AG04450 (cell line): ENCODE measurements at regions not wholly inside any gene's neighbourhood (a gene's known extent, or its start where the extent isn't known, plus 50 kb on each side); places are given as distances from the start of the nearest gene placed in this dataset.
"Not testable (repeated sequence)": the region's sequence is repeated elsewhere in the genome, so short reads cannot be mapped to it uniquely, and the experiment has no call there.

Source experiments
- CTCF ChIA-PET: fragments of 300-600, 350-600 bp; formaldehyde crosslinking; extraction: SDS; loops from one replicate; lab custom pipeline; 2022; ENCODE audit warnings: antibody characterized with exemption, inconsistent platforms; lab: Charles Lee
- POLR2A ChIA-PET: fragments of 350-600 bp; formaldehyde crosslinking; extraction: SDS; loops from one replicate; lab custom pipeline; 2021; ENCODE audit warnings: antibody characterized with exemption, inconsistent platforms; lab: Yijun Ruan, JAX
- DNase-seq: peaks from one replicate; pipeline ENCODE4 v3.0.0-alpha.2; 2011; ENCODE audit warnings: low read depth, low spot score
- H3K27ac ChIP-seq: one replicate; pipeline ENCODE4 v1.5.1; 2012; ENCODE audit warnings: low read depth, low read length, control low read depth
- H3K27me3 ChIP-seq: one replicate; pipeline ENCODE4 v1.6.0; 2012; ENCODE audit warnings: low read length; ENCODE audit not compliant: control insufficient read depth, insufficient read depth
- H3K4me3 ChIP-seq: 2 replicates; pipeline ENCODE4 v1.5.1; 2011; ENCODE audit warnings: mild to moderate bottlenecking, low read depth, low read length, control low read depth
- H3K9me3 ChIP-seq: 2 replicates; pipeline ENCODE4 v1.5.1; 2012; ENCODE audit warnings: low read length; ENCODE audit not compliant: control insufficient read depth, insufficient read depth
- CTCF ChIP-seq: IDR thresholded peaks from 2 replicates; pipeline ENCODE4 v1.5.1; 2011; ENCODE audit warnings: low read depth, low read length, control low read depth, inconsistent platforms

- TF ChIP-seq CTCF = no peak
- H3K4me3 ChIP-seq = no peak overlapping the region
- CTCF ChIA-PET = no interaction called here
- POLR2A ChIA-PET = no interaction called here
- H3K27me3 ChIP-seq = no peaks in the 10 kb centered on the region
- H3K27ac ChIP-seq = no peak overlapping the region
- no peak for DNase-seq
- no peaks in the 10 kb centered on the region for H3K9me3 ChIP-seq
Measured at GRCh38 chr4:24352112-24352511, 232.2 kb downstream of the DHX15 start.

DNA sequence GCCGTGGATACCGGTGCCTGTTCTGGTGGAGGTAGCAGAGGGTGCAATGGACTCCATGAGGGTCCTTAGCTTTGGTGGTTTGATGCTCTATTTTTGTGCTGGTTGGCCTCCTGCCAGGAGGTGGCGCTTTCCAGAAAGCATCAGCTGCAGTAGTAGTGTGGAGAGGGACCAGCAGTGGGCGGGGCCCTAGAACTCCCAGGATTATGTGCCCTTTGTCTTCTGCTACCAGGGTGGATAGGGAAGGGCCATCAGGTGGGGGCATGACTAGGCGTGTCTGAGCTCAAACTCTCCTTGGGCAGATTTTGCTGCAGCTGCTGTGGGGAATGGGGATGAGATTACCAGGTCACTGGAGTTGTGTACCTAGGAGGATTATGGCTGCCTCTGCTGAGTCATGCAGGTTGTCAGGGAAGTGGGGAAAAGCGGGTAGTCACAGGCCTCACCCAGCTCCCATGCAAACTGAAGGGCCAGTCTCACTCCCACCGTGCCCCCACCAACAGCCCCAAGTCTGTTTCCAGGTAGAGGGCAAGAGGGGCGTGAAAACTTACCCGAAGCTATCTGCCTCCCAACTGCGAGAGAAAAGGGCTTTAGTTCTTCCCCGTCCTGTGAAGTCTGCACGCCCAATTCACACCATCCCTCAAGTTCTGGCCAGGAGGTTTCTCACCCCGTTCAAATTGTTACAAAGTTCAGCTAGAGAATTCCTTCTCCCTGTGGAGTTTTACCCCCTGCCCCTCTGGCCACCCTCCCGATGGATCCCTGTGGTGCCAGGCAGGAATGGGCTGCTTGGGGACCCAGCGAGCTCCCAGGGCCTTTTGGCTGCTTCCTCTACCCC, 235.0 kb downstream of the DHX15 start:
- H3K27ac ChIP-seq, H3K4me3 ChIP-seq, DNase-seq, POLR2A ChIA-PET, H3K9me3 ChIP-seq, H3K27me3 ChIP-seq: not testable (repeated sequence)
- CTCF ChIA-PET = interaction anchor here (0.7 kb wide), 1 partner anchor 69 kb away, joined by 3 read pairs; no protein-coding TSS in a partner anchor

- CTCF ChIA-PET = no interaction called here
- DNase-seq = no peak
- H3K4me3 ChIP-seq = no peak overlapping the region
- no peak overlapping the region for H3K27ac ChIP-seq
- no peak for TF ChIP-seq CTCF
- POLR2A ChIA-PET = no interaction called here
- H3K9me3 ChIP-seq = no peaks in the 10 kb centered on the region
- no peaks in the 10 kb centered on the region for H3K27me3 ChIP-seq
Measured at GRCh38 chr4:24339260-24339659, 245.1 kb downstream of the DHX15 start.

GRCh38 chr4:24337451-24338190, 246.7 kb downstream of the DHX15 start:
- TF ChIP-seq CTCF = no peak
- Histone ChIP-seq H3K9me3 (no peaks in the 10 kb centered on the region), H3K27ac (no peak overlapping the region), H3K27me3 (no peaks in the 10 kb centered on the region), H3K4me3 (no peak overlapping the region)
- DNase-seq = no peak
- ChIA-PET CTCF (interaction anchor here (0.6 kb wide), 1 partner anchor 18 kb away, joined by 3 read pairs; no protein-coding TSS in a partner anchor), POLR2A (no interaction called here)

DNA sequence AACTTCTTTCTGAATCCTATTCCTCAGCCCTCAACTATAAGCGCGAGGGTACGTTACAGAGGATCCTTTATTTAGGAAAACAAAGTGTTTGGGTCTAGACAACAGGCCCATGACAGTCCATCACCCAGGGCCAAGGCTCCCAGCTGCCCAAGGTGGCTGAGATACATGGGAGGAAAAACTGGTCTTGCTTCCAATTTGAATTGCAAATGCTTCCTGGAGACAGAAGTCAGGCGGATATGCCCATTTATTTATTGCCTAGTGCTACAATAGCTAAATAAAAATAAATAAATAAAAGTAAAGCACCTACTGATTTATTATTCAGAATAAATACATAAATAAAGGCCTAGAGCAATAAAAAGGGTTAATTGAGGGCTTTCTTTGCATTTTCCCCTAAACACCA, 248.7 kb downstream of the DHX15 start:
- POLR2A ChIA-PET = no interaction called here

More for the DNA sequence above, 248.7 kb downstream of the DHX15 start:
- Histone ChIP-seq H3K9me3 (no peaks in the 10 kb centered on the region), H3K27me3 (no peaks in the 10 kb centered on the region), H3K4me3 (no peak overlapping the region), H3K27ac (no peak overlapping the region)
- no peak for TF ChIP-seq CTCF
- CTCF ChIA-PET = no interaction called here
- no peak for DNase-seq
